HG03575 (cell line): ENCODE measurements at regions not wholly inside any gene's neighbourhood (a gene's known extent, or its start where the extent isn't known, plus 50 kb on each side); places are given as distances from the start of the nearest gene placed in this dataset.
"Not testable (repeated sequence)": the region's sequence is repeated elsewhere in the genome, so short reads cannot be mapped to it uniquely, and the experiment has no call there.

Source experiments
- ATAC-seq: cut with Tn5 transposase; IDR thresholded peaks from one replicate; pipeline ENCODE4 v1.9.1; 2021; ENCODE audit not compliant: unreplicated experiment, insufficient number of reproducible peaks, low FRiP score; ENCODE audit errors: extremely low read depth

GRCh38 chr5:118336468-118336867 lies 651.9 kb downstream of the DTWD2 start:
- ATAC-seq = no peak

- no peak for ATAC-seq
Observed at GRCh38 chr5:118327389-118327788, 661.0 kb downstream of the DTWD2 start.

- no peak for ATAC-seq
Observed at GRCh38 chr5:118326481-118327045, 661.8 kb downstream of the DTWD2 start.

- ATAC-seq = no peak
Observed at GRCh38 chr5:118325931-118326330, 662.4 kb downstream of the DTWD2 start.

DNA sequence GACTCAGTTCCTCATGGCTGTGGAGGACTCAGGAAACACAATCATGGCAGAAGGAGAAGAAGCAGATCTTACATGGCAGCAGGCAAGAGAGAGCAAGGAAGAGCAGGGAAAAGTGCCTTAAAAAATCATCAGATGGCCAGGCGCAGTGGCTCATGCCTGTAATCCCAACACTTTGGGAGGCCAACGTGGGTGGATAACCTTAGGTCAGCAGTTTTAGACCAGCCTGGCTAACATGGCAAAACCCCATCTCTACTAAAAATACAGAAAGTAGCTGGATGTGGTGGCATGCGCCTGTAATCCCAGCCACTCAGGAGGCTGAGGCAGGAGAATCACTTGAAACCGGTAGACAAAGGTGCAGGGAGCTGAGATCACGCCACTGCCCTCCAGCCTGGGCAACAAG lies 664.6 kb downstream of the DTWD2 start:
- ATAC-seq = not testable (repeated sequence)

GRCh38 chr5:118321081-118321480 lies 667.3 kb downstream of the DTWD2 start:
- ATAC-seq = no peak

DNA sequence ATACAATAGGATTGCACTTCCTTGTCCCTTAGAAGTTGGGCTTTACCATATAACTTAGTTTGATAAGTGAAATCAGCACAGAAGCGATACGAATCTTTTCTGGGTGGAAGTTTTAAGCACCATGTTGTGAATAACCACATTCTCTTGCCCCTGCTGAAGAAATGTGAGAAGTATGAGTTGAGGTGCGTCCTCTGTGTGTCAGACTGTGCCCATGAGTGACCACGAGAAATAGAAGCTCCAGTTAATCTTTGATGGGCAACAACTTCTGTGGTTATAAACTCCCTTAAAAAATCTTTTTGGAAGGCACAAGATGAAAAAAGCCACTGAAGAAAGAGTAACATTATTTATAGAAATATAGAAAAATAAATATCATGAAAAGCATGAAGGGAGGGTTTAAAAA lies 668.2 kb downstream of the DTWD2 start:
- ATAC-seq = no peak

GRCh38 chr5:118314931-118315330 lies 673.4 kb downstream of the DTWD2 start:
- ATAC-seq = no peak

GRCh38 chr5:118311103-118311819 lies 677.1 kb downstream of the DTWD2 start:
- ATAC-seq = no peak

DNA sequence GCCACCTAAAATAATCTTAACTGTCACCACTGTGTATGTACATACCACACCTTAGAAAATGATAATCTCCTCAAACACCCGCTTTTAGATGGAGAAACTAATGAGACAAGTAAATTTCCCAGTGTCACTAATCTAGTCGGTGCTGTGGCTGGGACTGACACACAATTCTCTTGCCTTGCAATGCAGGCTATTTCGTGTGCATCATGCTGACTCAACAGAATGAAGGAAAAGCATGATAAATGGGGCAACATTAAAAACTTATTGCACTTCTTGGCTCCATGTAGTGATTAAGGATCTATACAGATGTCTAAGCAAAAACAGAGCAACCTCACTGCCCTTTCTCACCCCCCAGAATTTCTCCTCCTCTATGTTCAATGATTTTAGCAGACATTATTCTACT lies 677.9 kb downstream of the DTWD2 start:
- no peak for ATAC-seq

- ATAC-seq = no peak
Observed at GRCh38 chr5:118303296-118303695, 685.1 kb downstream of the DTWD2 start.

- no peak for ATAC-seq
Observed at GRCh38 chr5:118302786-118303185, 685.6 kb downstream of the DTWD2 start.

DNA sequence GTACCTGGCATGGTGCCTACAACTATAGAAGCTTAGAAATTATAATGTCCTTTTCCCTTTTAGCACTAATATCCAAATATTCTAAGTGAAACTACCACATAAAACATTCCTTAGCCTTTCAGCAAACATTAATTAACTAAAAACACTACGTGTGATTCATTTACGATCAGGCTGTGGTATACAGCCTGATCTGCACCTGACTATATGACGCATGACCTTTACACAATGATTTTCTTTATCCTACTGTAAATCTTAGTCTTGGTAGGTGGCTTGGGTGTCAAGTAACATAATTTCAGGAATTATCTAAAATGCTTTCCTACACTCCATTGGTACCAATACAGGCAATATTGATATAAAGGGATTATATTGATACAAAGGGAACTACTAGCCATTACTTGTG lies 686.7 kb downstream of the DTWD2 start:
- no peak for ATAC-seq

DNA sequence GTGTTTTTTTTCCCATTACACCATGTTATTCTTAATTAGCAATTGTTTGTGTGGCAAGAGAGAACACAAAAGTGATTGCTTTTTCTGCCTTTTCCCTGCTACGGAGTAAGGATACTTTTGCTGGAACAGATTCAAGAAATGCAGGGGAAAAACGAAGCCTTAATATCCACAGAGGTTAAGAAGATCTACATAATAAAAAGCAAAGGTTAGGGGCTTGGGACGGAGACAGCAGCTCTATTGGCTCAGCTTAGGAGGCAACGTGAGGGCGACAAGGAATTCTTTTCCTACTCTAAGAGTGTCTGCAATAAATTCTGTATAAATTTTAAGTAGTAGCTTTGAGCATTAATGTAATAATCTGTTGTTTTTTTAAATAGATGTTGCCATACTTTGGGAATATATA lies 693.3 kb downstream of the DTWD2 start:
- ATAC-seq = no peak

- no peak for ATAC-seq
Observed at GRCh38 chr5:118293378-118293777, 695.0 kb downstream of the DTWD2 start.

DNA sequence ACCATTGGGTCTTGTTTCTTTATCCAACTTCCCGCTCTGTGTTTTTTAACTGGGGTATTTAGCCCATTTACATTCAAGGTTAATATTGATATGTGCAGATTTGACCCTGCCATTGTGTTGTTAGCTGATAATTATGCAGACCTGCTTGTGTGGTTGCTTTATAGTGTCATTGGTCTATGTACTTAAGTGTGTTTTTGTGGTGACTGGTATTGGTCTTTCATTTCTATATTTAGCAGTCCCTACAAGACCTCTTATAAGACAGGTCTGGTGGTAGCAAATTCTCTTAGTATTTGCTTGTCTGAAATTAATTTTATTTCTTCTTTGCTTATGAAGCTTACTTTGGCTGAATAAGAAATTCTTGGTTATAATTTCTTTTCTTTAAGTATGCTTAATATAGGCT lies 698.1 kb downstream of the DTWD2 start:
- ATAC-seq = no peak

DNA sequence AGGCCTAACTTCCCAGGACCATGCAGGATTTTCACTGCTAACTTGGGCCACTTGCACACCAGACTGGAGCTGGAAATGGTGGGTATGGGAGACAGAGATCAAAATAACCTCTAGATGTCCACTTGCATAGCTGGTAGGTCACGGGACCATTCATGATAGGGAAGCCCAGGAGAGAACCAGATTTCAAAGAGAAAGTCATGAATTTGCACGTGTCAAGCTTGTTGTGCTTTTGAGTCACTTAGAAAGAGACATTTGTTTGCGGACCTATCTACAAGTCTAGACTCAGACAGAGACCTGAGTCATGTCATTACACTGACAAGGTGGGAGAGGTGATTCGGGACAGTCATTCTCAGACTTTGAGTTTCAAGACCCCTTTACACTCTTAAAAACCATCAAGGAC lies 704.1 kb downstream of the DTWD2 start:
- ATAC-seq = not testable (repeated sequence)

- ATAC-seq = not testable (repeated sequence)
Observed at GRCh38 chr5:118282480-118283038, 705.8 kb downstream of the DTWD2 start.

DNA sequence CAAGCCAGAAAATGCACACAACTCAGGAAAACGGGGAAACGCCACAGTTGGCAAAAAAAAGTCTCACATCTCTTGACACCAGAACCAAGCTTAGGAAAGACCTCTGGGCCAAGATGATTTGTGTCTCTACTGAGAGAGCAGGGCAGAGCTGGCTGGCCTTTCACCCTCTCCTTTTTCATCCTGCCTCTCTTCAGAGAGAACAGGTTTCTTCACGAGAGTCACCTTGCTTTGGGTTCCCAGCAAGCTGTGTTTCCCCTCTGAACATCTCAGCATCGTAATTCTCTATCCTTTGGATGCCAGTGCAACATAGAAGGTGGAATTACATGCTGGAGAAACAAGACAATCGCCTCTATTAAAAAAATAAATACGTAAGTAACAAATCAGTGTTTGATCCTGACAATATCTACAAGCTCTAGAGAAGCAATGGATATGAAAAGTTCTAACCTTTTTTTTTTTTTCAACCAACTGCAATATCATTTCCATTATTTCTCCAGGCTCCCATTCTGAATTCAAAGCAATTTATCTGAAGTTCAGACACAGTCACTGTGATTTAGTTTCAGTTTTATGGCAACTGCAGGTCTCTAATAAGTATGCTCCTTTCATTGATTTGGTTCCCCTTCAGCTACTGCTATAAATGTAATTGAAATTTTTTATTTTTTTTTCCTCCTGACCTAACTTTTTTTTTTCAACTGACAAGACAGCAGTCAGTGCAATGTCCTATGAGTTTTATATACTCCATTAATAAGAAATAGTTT lies 708.6 kb downstream of the DTWD2 start:
- ATAC-seq = no peak

- ATAC-seq = no peak
Observed at GRCh38 chr5:118270526-118270925, 717.8 kb downstream of the DTWD2 start.
